ENCODE measurements at regions not wholly inside any gene's neighbourhood (a gene's known extent, or its start where the extent isn't known, plus 50 kb on each side); places are given as distances from the start of the nearest gene placed in this dataset.

- DNase-seq (ENCODE audit: low read depth in 2 of 2): no peak
These were observed 185.4 kb downstream of the TTLL7 start for GRCh38 chr1:83813576-83813975.

DNA sequence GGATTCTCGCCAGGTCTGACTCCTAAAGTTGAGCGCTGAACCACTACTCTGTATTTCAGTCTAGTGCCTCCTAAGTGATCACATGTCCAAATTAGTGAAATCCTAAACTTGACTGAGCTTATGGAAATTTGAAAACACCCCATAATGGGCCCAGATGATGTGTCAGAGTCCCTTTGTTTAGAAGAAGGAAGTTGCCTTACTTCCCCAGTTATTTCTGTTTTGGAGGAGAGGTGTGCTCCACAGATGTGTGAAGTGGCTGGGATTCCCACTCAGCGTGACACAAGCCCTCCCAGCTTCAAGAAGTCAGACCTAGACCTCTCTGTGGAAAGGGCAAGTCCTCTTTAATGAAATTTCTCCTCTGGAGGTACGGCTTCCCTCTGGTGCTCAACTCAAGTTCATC lies 188.8 kb downstream of the TTLL7 start:
- DNase-seq (ENCODE audit: low read depth in 2 of 2): no peak

- DNase-seq (ENCODE audit: low read depth in 2 of 2): no peak
These were observed 190.4 kb downstream of the TTLL7 start for GRCh38 chr1:83808536-83808935.

DNA sequence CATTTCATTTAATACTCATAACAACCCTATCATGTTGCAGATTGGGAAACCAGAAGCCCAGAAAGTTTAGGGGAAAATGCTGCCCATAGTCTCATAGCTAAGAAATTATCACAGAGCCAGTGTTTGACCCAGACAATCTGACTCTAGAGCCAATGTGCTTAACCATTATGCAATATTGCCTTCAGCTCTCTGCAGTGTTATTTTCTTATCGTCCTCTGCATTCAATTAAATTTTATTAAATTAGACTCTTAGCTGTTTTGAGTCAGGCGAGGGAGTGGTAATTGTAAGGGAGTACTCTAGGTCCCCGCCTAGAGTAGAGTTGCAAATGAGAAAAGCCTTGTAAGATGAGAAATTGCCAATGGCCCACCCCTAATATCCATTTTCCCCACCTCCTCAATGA lies 191.1 kb downstream of the TTLL7 start:
- no peak for DNase-seq (ENCODE audit: low read depth in 2 of 2)

GRCh38 chr1:83807231-83807630 lies 191.7 kb downstream of the TTLL7 start:
- no peak for DNase-seq (ENCODE audit: low read depth in 2 of 2)

GRCh38 chr1:83805921-83806320 lies 193.0 kb downstream of the TTLL7 start:
- DNase-seq (ENCODE audit: low read depth in 2 of 2): no peak

GRCh38 chr1:83802460-83803152 lies 196.3 kb downstream of the TTLL7 start:
- no peak for DNase-seq (ENCODE audit: low read depth in 2 of 2)

DNA sequence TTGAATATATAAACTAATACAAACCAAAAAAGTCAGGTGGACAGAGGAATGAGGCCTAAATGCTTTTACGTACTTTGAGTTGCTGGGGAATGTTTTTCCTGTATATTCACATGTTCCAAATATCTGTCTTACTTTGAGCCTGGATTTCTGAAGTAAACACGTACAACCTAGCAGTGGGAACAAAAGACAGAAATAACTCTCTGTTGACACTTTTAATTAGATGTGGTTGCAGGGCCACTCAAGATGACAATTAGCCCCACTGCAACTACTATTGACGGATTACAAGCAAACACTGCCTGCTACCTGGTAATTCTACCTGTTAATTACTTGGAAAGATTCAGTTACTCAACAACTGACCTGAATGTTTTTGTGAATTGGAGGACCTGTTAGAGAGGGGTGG lies 196.9 kb downstream of the TTLL7 start:
- DNase-seq (ENCODE audit: low read depth in 2 of 2): no peak

DNA sequence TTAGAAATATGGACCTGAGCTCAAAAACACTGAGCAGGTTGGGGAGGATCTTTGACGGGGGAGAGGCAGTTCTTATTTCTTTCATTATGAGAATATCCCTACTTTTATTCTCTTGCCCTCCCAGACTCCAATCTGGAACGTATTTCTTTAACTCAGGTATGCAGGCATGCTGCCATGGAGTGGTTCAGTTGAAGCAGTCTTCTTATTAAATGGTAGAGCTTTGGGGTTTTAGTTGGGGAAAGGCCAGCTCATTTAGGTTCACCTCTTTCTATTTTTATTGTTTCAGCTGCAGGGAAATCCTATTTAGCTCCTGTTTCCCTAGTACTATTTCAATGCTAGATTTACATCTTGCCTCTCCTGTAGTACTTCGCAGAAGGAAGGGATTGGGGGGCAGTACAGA lies 198.9 kb downstream of the TTLL7 start:
- no peak for DNase-seq (ENCODE audit: low read depth in 2 of 2)

GRCh38 chr1:83799594-83799993 lies 199.3 kb downstream of the TTLL7 start:
- DNase-seq (ENCODE audit: low read depth in 2 of 2): no peak

DNA sequence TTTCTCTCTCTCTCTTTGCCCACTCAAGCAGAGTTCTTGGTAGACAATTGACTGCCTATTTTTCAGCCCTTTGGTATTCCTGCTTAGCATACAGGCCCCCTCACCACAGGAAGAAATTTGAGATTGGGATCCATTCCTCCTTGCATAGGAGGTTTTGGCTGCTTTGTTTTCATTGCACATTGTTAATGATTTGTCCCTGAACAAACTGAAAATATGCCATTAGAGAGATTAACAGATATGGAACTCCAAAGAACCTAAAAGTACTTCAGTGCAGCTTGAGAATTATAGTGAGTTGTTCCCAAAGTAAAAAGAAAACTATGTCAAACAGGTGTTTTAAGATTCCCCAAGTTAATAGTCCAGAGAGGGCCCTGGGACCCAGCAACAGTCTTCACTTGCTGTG lies 200.0 kb downstream of the TTLL7 start:
- no peak for DNase-seq (ENCODE audit: low read depth in 2 of 2)

GRCh38 chr1:83796409-83796808 lies 202.5 kb downstream of the TTLL7 start:
- DNase-seq (ENCODE audit: low read depth in 2 of 2): no peak

GRCh38 chr1:83794384-83794783 lies 204.5 kb downstream of the TTLL7 start:
- DNase-seq (ENCODE audit: low read depth in 2 of 2): no peak

GRCh38 chr1:83791821-83792437 lies 207.0 kb downstream of the TTLL7 start:
- DNase-seq (ENCODE audit: low read depth in 2 of 2): no peak

- no peak for DNase-seq (ENCODE audit: low read depth in 2 of 2)
These were observed 208.5 kb downstream of the TTLL7 start for GRCh38 chr1:83790446-83790845.

DNA sequence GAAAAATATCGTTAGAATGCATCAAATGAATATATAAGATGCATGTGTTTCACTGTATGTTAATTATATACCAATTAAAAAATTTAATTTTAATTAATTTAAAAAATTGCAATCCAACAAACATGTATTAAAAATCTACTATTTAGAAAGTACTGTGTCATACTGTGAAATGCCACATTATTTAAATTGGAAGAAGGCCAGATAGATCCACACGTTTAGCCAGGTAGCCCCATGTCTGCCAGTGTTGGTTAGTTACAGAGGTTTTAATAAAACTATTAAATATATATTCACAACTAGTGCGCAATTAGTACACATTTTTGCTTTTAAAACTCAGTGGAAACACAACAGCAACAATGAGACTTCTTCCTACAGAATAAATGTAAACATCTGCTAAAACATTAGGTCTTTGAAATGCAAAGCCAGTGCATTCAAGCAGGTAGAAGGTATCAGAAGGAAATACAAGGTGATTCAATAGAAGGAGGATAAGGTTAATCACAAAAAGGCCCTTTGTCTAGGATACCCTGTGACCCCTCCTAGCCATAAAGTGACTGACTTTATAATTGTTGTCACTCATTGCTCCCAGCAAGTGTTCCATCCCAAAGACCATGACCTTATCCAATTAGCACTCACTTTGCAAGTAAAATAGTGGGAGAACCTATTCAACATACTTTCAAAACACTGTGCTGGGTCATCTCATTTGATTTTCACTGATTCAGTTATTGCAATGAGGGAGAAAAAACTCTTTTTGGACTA lies 211.5 kb downstream of the TTLL7 start:
- DNase-seq (ENCODE audit: low read depth in 2 of 2): no peak

- no peak for DNase-seq (ENCODE audit: low read depth in 2 of 2)
These were observed 217.3 kb downstream of the TTLL7 start for GRCh38 chr1:83781667-83782066.

DNA sequence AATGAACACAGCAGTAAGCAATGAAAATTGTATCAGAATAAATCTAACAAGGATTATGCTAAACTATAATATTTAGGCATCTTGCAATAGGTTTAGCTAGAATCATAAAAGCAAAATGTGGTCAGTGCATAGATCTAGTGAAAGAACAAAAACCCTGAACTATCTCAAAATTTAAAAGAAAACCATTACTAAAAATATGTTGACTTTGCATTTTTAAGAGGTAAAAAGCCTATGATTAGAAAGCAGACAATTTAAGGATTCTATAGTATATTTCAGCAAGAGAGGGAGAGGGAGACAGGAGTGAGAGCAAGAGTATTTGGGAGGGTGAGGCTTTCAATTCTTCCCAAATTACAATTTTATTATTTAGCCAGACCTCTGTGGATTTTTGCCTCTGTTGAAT lies 219.4 kb downstream of the TTLL7 start:
- no peak for DNase-seq (ENCODE audit: low read depth in 2 of 2)

GRCh38 chr1:83777758-83778101 lies 221.2 kb downstream of the TTLL7 start:
- DNase-seq (ENCODE audit: low read depth in 2 of 2): no peak

- DNase-seq (ENCODE audit: low read depth in 2 of 2): no peak
These were observed 221.8 kb downstream of the TTLL7 start for GRCh38 chr1:83776913-83777757.

GRCh38 chr1:83775977-83776603 lies 222.8 kb downstream of the TTLL7 start:
- DNase-seq (ENCODE audit: low read depth in 2 of 2): no peak

DNA sequence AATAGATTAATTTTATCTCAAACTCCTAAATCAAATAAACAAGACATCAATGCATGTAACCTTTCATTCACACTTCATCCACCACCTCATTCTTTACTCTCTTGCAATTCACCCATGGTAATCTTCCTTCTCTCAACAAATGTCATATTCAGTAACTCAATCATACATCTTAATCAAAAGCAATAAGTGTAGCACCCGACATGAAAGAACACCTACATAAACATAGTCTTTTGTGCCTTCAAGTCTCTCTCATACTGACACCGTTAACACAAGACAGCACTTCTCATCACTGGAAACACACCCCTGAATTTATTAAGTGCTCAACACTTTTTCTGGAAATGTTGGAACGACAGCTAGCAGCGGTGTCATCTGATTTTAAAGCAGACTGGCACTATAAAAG lies 225.9 kb downstream of the TTLL7 start:
- no peak for DNase-seq (ENCODE audit: low read depth in 2 of 2)

All from lung microvascular endothelial cell (primary cell).